H9 (cell line): ENCODE measurements at regions not wholly inside any gene's neighbourhood (a gene's known extent, or its start where the extent isn't known, plus 50 kb on each side); places are given as distances from the start of the nearest gene placed in this dataset.

Source experiments
- DNase-seq: peaks from one replicate; pipeline ENCODE4 v3.0.0-alpha.2; 2017
- H2AFZ ChIP-seq: one replicate; pipeline ENCODE4 v1.6.1; 2013; ENCODE audit warnings: mild to moderate bottlenecking, low read length, control low read depth, moderate library complexity
- H2AK5ac ChIP-seq: 2 replicates; pipeline ENCODE4 v1.6.1; 2013; ENCODE audit warnings: low read length, control low read depth, mixed read lengths; ENCODE audit not compliant: insufficient read length
- H2BK120ac ChIP-seq: one replicate; pipeline ENCODE4 v1.6.1; 2013; ENCODE audit warnings: low read depth, mild to moderate bottlenecking, low read length, control low read depth, inconsistent platforms; ENCODE audit not compliant: poor library complexity, severe bottlenecking
- H2BK12ac ChIP-seq: 2 replicates; pipeline ENCODE4 v1.6.1; 2013; ENCODE audit warnings: low read length, control low read depth, mixed read lengths, low read depth; ENCODE audit not compliant: insufficient read length
- H2BK15ac ChIP-seq: 2 replicates; pipeline ENCODE4 v1.6.1; 2013; ENCODE audit warnings: low read depth, low read length, control low read depth
- H2BK20ac ChIP-seq: one replicate; pipeline ENCODE4 v1.6.1; 2013; ENCODE audit warnings: low read depth, mild to moderate bottlenecking, low read length, control low read depth, inconsistent platforms; ENCODE audit not compliant: poor library complexity, severe bottlenecking
- H2BK5ac ChIP-seq: 2 replicates; pipeline ENCODE4 v1.6.1; 2013; ENCODE audit warnings: low read length, control low read depth, mixed read lengths; ENCODE audit not compliant: insufficient read length
- H3K14ac ChIP-seq: 2 replicates; pipeline ENCODE4 v1.6.1; 2013; ENCODE audit warnings: low read length, control low read depth; ENCODE audit not compliant: insufficient read depth
- H3K18ac ChIP-seq: 2 replicates; pipeline ENCODE4 v1.6.1; 2013; ENCODE audit warnings: low read depth, mild to moderate bottlenecking, mixed read lengths, low read length, control low read depth; ENCODE audit not compliant: insufficient read length
- H3K23ac ChIP-seq: 2 replicates; pipeline ENCODE4 v1.6.1; 2013; ENCODE audit warnings: low read length, control low read depth, mixed read lengths, low read depth; ENCODE audit not compliant: insufficient read length
- H3K23me2 ChIP-seq: 2 replicates; pipeline ENCODE4 v1.6.1; 2013; ENCODE audit warnings: low read depth, mild to moderate bottlenecking, mixed read lengths, low read length, control low read depth; ENCODE audit not compliant: insufficient read length, poor library complexity, severe bottlenecking
- H3K27ac ChIP-seq: 2 replicates; pipeline ENCODE4 v1.5.1; 2013; ENCODE audit warnings: low read length, control low read depth, mixed read lengths, low read depth; ENCODE audit not compliant: insufficient read length
- H3K27me3 ChIP-seq: 2 replicates; pipeline ENCODE4 v1.6.1; 2013; ENCODE audit warnings: low read length, control low read depth, inconsistent platforms; ENCODE audit not compliant: insufficient read depth
- H3K4ac ChIP-seq: 2 replicates; pipeline ENCODE4 v1.6.1; 2013; ENCODE audit warnings: low read depth, mild to moderate bottlenecking, control low read depth, inconsistent platforms, low read length, moderate library complexity
- H3K4me1 ChIP-seq: 2 replicates; pipeline ENCODE4 v1.6.1; 2013; ENCODE audit warnings: low read length, control low read depth, inconsistent platforms; ENCODE audit not compliant: insufficient read depth
- H3K4me2 ChIP-seq: 2 replicates; pipeline ENCODE4 v1.6.1; 2013; ENCODE audit warnings: low read length, control low read depth, mixed read lengths; ENCODE audit not compliant: insufficient read length, insufficient read depth
- H3K56ac ChIP-seq: 2 replicates; pipeline ENCODE4 v1.6.1; 2013; ENCODE audit warnings: low read depth, mild to moderate bottlenecking, mixed read lengths, low read length, control low read depth; ENCODE audit not compliant: insufficient read length
- H3K79me1 ChIP-seq: 2 replicates; pipeline ENCODE4 v1.6.1; 2013; ENCODE audit warnings: low read depth, mild to moderate bottlenecking, moderate library complexity, low read length, control low read depth, inconsistent platforms; ENCODE audit not compliant: insufficient read depth, poor library complexity, severe bottlenecking
- H3K79me2 ChIP-seq: 2 replicates; pipeline ENCODE4 v1.6.1; 2013; ENCODE audit warnings: low read length, control low read depth, inconsistent platforms; ENCODE audit not compliant: insufficient read depth
- H3K9ac ChIP-seq: 2 replicates; pipeline ENCODE4 v1.6.1; 2013; ENCODE audit warnings: low read length, control low read depth, mixed read lengths; ENCODE audit not compliant: insufficient read length; ENCODE audit errors: extremely low read depth
- H3K9me3 ChIP-seq: one replicate; pipeline ENCODE4 v1.6.1; 2013; ENCODE audit warnings: low read depth, low read length, inconsistent platforms; ENCODE audit not compliant: control insufficient read depth
- H3T11ph ChIP-seq: one replicate; pipeline ENCODE4 v1.6.1; 2013; ENCODE audit warnings: mild to moderate bottlenecking, low read length, control low read depth, inconsistent platforms
- H4K20me1 ChIP-seq: one replicate; pipeline ENCODE4 v1.6.1; 2013; ENCODE audit not compliant: control insufficient read depth, insufficient read length, insufficient read depth
- H4K5ac ChIP-seq: 2 replicates; pipeline ENCODE4 v1.6.1; 2013; ENCODE audit warnings: low read depth, mild to moderate bottlenecking, mixed read lengths, low read length, control low read depth; ENCODE audit not compliant: insufficient read length
- H4K8ac ChIP-seq: replicated peaks from 2 replicates; pipeline ENCODE4 v1.6.1; 2013; ENCODE audit warnings: low read length, control low read depth, mixed read lengths, low read depth; ENCODE audit not compliant: insufficient read length
- H4K91ac ChIP-seq: 2 replicates; pipeline ENCODE4 v1.6.1; 2013; ENCODE audit warnings: low read depth, mild to moderate bottlenecking, moderate library complexity, mixed read lengths, low read length, control low read depth; ENCODE audit not compliant: insufficient read length
- H3K27ac Mint-ChIP-seq, 3 experiments: 2 replicates in 2 of 3; 3 replicates in 1 of 3; pipeline ENCODE4 v1.8.0; 2020 to 2021; ENCODE audit warnings: mixed read lengths in 3 of 3, mild to moderate bottlenecking in 1 of 3, moderate library complexity in 1 of 3
- H3K27me3 Mint-ChIP-seq: 2 replicates; pipeline ENCODE4 v1.8.0; 2021; ENCODE audit warnings: low read depth, mild to moderate bottlenecking, moderate library complexity, mixed read lengths
- H3K36me3 Mint-ChIP-seq, 3 experiments: 2 replicates in 2 of 3; 3 replicates in 1 of 3; pipeline ENCODE4 v1.8.0; 2020 to 2021; ENCODE audit warnings: low read depth in 3 of 3, mixed read lengths in 3 of 3; ENCODE audit not compliant: insufficient read depth in 1 of 3
- H3K4me1 Mint-ChIP-seq, 2 experiments: 2 replicates each; pipeline ENCODE4 v1.8.0; 2020; ENCODE audit warnings: mixed read lengths in 2 of 2
- H3K4me3 Mint-ChIP-seq, 2 experiments: 2 replicates in 1 of 2; 3 replicates in 1 of 2; pipeline ENCODE4 v1.8.0; 2020 to 2021; ENCODE audit warnings: mild to moderate bottlenecking in 2 of 2, mixed read lengths in 2 of 2, moderate library complexity in 1 of 2
- H3K9me3 Mint-ChIP-seq, 2 experiments: 2 replicates in 1 of 2; 3 replicates in 1 of 2; pipeline ENCODE4 v1.8.0; 2020; ENCODE audit warnings: mild to moderate bottlenecking in 2 of 2, mixed read lengths in 2 of 2, moderate library complexity in 1 of 2
- CTCF ChIP-seq: fragments of 200-600 bp; sonication (generic); conservative IDR thresholded peaks from 3 replicates; pipeline ENCODE4 v1.8.0; 2021; ENCODE audit warnings: antibody characterized with exemption, mild to moderate bottlenecking

DNA sequence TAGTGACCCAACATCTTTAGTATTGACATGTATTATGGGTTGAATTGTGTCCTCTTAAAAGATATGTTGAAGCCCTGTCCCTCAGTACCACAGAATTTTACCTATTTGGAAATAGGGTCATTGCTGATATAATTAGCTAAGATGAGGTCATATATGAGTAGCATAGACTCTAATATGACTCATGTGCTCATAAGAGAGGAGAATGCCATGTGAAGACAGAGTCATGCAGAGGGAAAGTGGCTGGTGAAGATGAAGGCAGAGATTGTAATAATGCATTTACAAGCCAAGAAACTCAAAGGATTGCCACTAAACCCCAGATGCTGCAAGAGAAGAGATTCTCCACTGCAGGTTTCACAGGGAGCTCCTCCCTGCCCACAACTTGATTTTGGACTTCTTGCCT is 496.4 kb downstream of the KIF20B start:
- no peak overlapping the region for H2BK15ac ChIP-seq
- H3K27ac ChIP-seq = no peak overlapping the region
- no peaks in the 10 kb centered on the region for H3K9me3 Mint-ChIP-seq
- no peak overlapping the region for H4K8ac ChIP-seq
- H3K27me3 Mint-ChIP-seq = no peaks in the 10 kb centered on the region
- H3K27me3 ChIP-seq = no peaks in the 10 kb centered on the region
- no peak overlapping the region for H3T11ph ChIP-seq
- H3K23ac ChIP-seq = no peak overlapping the region
- no peak overlapping the region for H3K4me2 ChIP-seq
- no peak overlapping the region for H3K4ac ChIP-seq
- H2BK120ac ChIP-seq = no peak overlapping the region
- H2AFZ ChIP-seq = no peak overlapping the region
- no peak for TF ChIP-seq CTCF
- no peaks in the 10 kb centered on the region for H4K20me1 ChIP-seq
- H3K4me3 Mint-ChIP-seq = no peak overlapping the region
- H3K23me2 ChIP-seq = no peaks in the 10 kb centered on the region
- H3K79me2 ChIP-seq = no peaks in the 10 kb centered on the region
- H4K5ac ChIP-seq = no peak overlapping the region
- H3K79me1 ChIP-seq = no peaks in the 10 kb centered on the region
- H3K9ac ChIP-seq = no peak overlapping the region
- H2BK20ac ChIP-seq = no peak overlapping the region
- no peak overlapping the region for H2BK12ac ChIP-seq
- no peak overlapping the region for H3K18ac ChIP-seq
- DNase-seq = no peak
- no peaks in the 10 kb centered on the region for H3K9me3 ChIP-seq
- no peak overlapping the region for H3K14ac ChIP-seq
- no peaks in the 10 kb centered on the region for H3K4me1 ChIP-seq
- no peak overlapping the region for H3K56ac ChIP-seq
- no peak overlapping the region for H4K91ac ChIP-seq
- no peak overlapping the region for H2BK5ac ChIP-seq
- no peaks in the 10 kb centered on the region for H3K36me3 Mint-ChIP-seq
- H2AK5ac ChIP-seq = no peak overlapping the region
- H3K27ac Mint-ChIP-seq = no peak overlapping the region
- no peaks in the 10 kb centered on the region for H3K4me1 Mint-ChIP-seq
